ENCODE measurements at regions not wholly inside any gene's neighbourhood (a gene's known extent, or its start where the extent isn't known, plus 50 kb on each side); places are given as distances from the start of the nearest gene placed in this dataset.

- TF ChIP-seq CTCF (conservative IDR thresholded peaks at IDR 0.05 in 1 of 2, IDR thresholded peaks at IDR 0.05 in 1 of 2; ENCODE audit: low read depth in 1 of 2, low read length in 2 of 2): no peak
- no peak for TF ChIP-seq EZH2 (IDR thresholded peaks at IDR 0.05; ENCODE audit: low read length, missing control alignments)
Observed at GRCh38 chr1:34610063-34610462, 144.8 kb upstream of the GJB5 start.
